GM18511 (cell line): ENCODE measurements at regions not wholly inside any gene's neighbourhood (a gene's known extent, or its start where the extent isn't known, plus 50 kb on each side); places are given as distances from the start of the nearest gene placed in this dataset.
"Not testable (repeated sequence)": the region's sequence is repeated elsewhere in the genome, so short reads cannot be mapped to it uniquely, and the experiment has no call there.

Source experiments
- ATAC-seq: cut with Tn5 transposase; IDR thresholded peaks from one replicate; pipeline ENCODE4 v1.9.1; 2021; ENCODE audit warnings: mild to moderate bottlenecking, moderate library complexity; ENCODE audit not compliant: unreplicated experiment

- no peak for ATAC-seq
Observed at GRCh38 chr2:235432741-235433520, 60.9 kb upstream of the AGAP1 start.

GRCh38 chr2:235433860-235434259, 60.0 kb upstream of the AGAP1 start:
- ATAC-seq: no peak

GRCh38 chr2:235439959-235440662, 53.7 kb upstream of the AGAP1 start:
- no peak for ATAC-seq

GRCh38 chr2:235443580-235443979, 50.3 kb upstream of the AGAP1 start:
- ATAC-seq: not testable (repeated sequence)
